Progenitor cell of endocrine pancreas (in vitro differentiated cells): ENCODE measurements at regions not wholly inside any gene's neighbourhood (a gene's known extent, or its start where the extent isn't known, plus 50 kb on each side); places are given as distances from the start of the nearest gene placed in this dataset.

Experiments used
- DNase-seq: peaks from one replicate; pipeline ENCODE4 v3.0.0; 2021; ENCODE audit warnings: low spot score; ENCODE audit not compliant: unreplicated experiment
- H3K27ac Mint-ChIP-seq: 2 replicates; pipeline ENCODE4 v1.8.0; 2021; ENCODE audit warnings: mild to moderate bottlenecking, moderate library complexity, mixed read lengths
- H3K27me3 Mint-ChIP-seq: 2 replicates; pipeline ENCODE4 v1.8.0; 2021; ENCODE audit warnings: mixed read lengths
- H3K36me3 Mint-ChIP-seq: 2 replicates; pipeline ENCODE4 v1.8.0; 2022; ENCODE audit warnings: mixed read lengths; ENCODE audit not compliant: insufficient read depth
- H3K4me1 Mint-ChIP-seq: 2 replicates; pipeline ENCODE4 v1.8.0; 2021; ENCODE audit warnings: low read depth, mixed read lengths
- H3K4me3 Mint-ChIP-seq: 2 replicates; pipeline ENCODE4 v1.8.0; 2021; ENCODE audit warnings: low read depth, mild to moderate bottlenecking, moderate library complexity, mixed read lengths
- H3K9me3 Mint-ChIP-seq: 2 replicates; pipeline ENCODE4 v1.8.0; 2021; ENCODE audit warnings: low read depth, mixed read lengths
- TF ChIP-seq, protein P1 (sequence below): fragments of 200-600 bp; sonication (generic); IDR thresholded peaks from one replicate; pipeline ENCODE4 v1.5.0; 2021; ENCODE audit warnings: antibody characterized with exemption, mild to moderate bottlenecking; ENCODE audit not compliant: unreplicated experiment

DNA sequence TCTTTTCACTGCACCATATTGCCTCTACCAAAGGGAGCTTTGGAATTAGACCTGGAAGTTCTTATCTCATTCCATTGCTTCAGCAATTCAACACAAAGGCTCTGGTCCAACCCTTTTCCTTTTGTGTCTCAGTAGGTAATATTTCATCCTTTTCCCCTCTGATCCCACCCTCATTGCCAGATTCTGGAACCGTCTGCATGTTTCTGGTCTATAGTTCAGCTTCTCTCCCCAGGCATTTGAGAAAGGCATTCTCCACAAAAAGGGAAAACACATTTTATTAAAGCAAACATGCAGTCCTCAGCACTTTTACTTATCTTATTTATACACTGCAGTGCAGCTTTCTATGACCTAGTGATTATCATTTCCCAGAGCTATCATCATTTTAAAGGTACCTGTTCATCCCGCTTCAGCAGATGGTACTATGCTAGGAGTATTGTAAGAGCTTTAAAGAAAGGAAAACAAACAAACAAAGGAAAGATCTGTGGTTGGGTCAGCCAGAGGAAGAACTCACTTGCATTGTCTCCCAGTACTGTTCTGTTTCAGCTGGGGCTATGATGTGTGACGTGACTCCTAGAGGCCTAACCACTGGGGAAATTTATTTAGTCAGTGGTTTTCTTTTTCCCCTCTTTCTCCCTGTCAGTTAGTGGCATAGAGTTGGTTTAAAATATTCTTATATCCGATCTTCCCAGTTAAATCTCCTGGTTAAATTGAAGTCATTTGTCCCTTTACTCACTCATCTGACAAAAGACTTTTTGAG, 269.2 kb downstream of the TMEM38B start:
- Mint-ChIP-seq H3K27me3 (no peaks in the 10 kb centered on the region), H3K27ac (no peak overlapping the region), H3K4me3 (no peak overlapping the region), H3K9me3 (no peaks in the 10 kb centered on the region), H3K4me1 (peaks cover 14% of the 10 kb centered on the region), H3K36me3 (no peaks in the 10 kb centered on the region)
- DNase-seq = no peak
- TF ChIP-seq, protein P1, sequence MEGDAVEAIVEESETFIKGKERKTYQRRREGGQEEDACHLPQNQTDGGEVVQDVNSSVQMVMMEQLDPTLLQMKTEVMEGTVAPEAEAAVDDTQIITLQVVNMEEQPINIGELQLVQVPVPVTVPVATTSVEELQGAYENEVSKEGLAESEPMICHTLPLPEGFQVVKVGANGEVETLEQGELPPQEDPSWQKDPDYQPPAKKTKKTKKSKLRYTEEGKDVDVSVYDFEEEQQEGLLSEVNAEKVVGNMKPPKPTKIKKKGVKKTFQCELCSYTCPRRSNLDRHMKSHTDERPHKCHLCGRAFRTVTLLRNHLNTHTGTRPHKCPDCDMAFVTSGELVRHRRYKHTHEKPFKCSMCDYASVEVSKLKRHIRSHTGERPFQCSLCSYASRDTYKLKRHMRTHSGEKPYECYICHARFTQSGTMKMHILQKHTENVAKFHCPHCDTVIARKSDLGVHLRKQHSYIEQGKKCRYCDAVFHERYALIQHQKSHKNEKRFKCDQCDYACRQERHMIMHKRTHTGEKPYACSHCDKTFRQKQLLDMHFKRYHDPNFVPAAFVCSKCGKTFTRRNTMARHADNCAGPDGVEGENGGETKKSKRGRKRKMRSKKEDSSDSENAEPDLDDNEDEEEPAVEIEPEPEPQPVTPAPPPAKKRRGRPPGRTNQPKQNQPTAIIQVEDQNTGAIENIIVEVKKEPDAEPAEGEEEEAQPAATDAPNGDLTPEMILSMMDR = no peak

DNA sequence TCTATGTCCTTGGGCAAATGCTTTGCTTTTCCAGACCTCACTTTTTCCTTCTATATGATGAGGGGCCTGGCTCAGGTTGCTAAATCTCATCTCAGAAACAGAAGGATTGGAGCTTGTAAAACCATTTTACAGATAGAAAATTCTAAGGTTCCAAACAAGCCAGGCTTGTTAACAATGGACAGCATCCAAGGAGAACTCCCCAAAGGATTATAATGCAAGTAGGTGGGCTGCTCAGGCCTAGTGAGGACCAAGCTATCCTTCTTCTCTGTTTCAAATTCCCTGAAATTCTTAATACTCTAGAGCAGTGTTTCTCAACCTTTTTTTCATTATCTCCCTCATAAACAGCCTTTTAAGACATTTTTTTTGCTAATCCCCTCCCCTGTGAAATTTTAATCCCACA, 269.8 kb downstream of the TMEM38B start:
- Mint-ChIP-seq H3K27me3 (no peaks in the 10 kb centered on the region), H3K9me3 (no peaks in the 10 kb centered on the region), H3K27ac (no peak overlapping the region)

DNA sequence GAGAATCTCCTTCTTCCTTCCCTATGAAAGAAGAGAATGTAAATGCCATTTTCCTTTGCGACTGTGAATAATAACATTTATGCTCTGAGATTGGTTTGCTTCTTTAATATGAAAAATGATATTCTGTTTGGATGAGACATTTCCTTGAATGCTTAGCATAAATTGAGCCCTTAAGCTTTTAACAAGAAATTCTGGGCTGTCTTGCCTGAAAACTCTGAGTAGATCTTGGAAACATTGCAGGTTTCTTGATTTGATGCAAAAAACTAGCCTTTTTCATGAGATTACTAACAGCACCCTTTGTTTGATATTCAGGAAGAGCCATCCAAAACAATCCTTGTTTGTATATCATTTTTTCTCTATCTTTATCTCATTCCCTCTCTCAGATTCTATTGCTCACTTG, 272.5 kb downstream of the TMEM38B start:
- H3K27me3 Mint-ChIP-seq = no peaks in the 10 kb centered on the region
- TF ChIP-seq, protein P1 = no peak
- H3K4me3 Mint-ChIP-seq = no peak overlapping the region
- H3K36me3 Mint-ChIP-seq = no peaks in the 10 kb centered on the region
- no peak for DNase-seq
- no peaks in the 10 kb centered on the region for H3K4me1 Mint-ChIP-seq
- H3K9me3 Mint-ChIP-seq = no peaks in the 10 kb centered on the region
- no peak overlapping the region for H3K27ac Mint-ChIP-seq

More for the DNA sequence above, 269.8 kb downstream of the TMEM38B start:
- no peaks in the 10 kb centered on the region for H3K36me3 Mint-ChIP-seq
- H3K4me3 Mint-ChIP-seq = no peak overlapping the region
- peaks cover 8% of the 10 kb centered on the region for H3K4me1 Mint-ChIP-seq
- DNase-seq = no peak
- TF ChIP-seq, protein P1 = no peak

DNA sequence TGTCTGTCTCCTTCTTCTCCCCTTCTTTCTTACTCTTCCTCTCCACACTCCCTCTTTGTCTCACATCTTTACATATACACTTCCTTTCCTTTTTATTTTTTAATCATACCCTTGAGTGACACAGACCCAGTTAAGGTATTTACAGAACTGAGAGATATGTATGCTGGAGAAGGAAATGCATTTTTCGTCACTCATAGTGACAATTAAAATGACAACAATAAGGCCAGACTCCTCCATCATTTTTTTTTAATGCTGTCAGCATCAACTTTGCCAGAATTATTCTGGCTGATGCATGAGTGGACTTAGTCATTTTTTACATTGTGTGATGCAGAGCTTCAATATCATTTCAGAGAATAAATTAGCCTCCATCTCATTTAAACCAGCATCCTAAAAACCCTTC, 272.9 kb downstream of the TMEM38B start:
- Mint-ChIP-seq H3K4me3 (no peak overlapping the region), H3K27ac (no peak overlapping the region), H3K27me3 (no peaks in the 10 kb centered on the region), H3K36me3 (no peaks in the 10 kb centered on the region), H3K9me3 (no peaks in the 10 kb centered on the region), H3K4me1 (no peaks in the 10 kb centered on the region)
- no peak for DNase-seq
- TF ChIP-seq, protein P1 = no peak

DNA sequence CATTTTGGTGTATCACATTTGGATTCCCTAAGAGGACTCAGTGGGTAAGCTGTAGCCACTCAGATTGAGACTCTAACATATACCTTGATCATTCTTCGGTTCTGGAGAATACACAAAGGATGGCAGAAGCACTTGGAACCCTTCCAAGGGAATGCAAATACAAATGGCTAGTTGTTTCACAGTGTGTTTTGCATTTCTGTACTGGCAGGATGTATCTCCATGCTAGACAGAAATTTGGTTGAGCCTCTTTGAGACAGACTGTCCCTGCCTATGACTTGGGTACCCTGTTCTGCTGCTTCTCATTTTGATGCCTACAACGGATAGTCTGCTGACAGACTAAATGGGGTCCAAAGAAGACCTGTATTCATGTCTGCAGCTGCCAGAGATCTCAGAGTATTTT, 273.5 kb downstream of the TMEM38B start:
- Mint-ChIP-seq H3K36me3 (no peaks in the 10 kb centered on the region), H3K4me1 (no peaks in the 10 kb centered on the region), H3K27ac (no peak overlapping the region), H3K4me3 (no peak overlapping the region), H3K9me3 (no peaks in the 10 kb centered on the region), H3K27me3 (no peaks in the 10 kb centered on the region)
- no peak for DNase-seq
- TF ChIP-seq, protein P1 = no peak
